GM19468 (cell line): ENCODE measurements at regions not wholly inside any gene's neighbourhood (a gene's known extent, or its start where the extent isn't known, plus 50 kb on each side); places are given as distances from the start of the nearest gene placed in this dataset.
"Not testable (repeated sequence)": the region's sequence is repeated elsewhere in the genome, so short reads cannot be mapped to it uniquely, and the experiment has no call there.

ENCODE experiments used
- ATAC-seq: cut with Tn5 transposase; IDR thresholded peaks from one replicate; pipeline ENCODE4 v1.9.1; 2021; ENCODE audit warnings: mild to moderate bottlenecking, moderate library complexity, moderate number of reproducible peaks; ENCODE audit not compliant: unreplicated experiment; ENCODE audit errors: extremely low read depth

DNA sequence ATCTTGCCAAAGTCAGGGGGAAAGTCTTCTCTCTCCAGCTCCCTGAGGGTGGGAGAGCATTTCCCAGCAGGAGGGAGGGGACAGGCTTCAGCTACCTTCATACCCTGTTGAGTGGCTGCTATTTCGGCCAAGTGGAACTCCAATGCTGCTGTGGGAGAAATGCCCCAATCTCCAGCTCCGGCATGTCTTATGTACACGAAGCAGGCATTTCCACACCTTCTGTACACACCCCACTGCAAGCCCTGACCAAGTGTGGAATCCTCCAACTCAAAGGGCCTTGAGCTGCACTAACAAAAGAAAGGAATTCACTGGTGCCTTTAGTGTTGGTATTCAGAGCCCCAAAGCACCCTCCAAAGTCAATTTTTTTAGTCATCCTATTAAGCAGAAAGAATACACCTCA, 313.6 kb upstream of the NT5E start:
- no peak for ATAC-seq

DNA sequence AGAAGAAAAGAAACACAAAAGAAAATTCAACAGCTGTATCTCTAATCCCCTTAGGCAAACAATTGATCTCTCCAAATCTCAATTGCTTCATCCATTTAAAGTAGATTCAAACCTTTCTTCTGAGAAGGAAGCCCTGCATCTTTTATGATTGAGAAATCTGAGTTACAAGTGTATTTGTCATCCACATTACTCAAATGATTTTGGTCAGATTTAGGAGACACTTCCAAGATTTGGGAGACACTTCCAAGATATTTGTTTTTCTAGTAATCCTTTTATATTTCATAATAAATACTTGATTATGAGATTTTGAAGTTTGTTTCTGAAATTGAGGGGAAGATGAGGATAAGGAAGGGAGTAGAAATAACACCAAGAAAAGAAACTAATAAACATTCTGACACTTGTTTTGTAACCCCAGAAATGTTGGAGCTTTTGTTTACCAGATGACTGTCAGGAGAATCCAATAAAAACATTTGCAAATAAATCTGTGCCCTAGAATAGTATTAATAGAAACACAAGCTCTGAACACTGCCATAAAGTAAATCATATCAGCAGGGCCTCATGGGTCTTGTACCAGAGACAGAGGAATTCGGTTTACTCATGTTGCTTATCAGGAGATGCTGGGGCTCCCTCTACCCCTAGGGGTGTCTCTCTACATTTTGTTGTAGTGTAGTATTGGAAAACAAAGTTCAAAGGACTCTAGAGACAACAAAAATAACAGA, 314.3 kb upstream of the NT5E start:
- ATAC-seq: no peak

DNA sequence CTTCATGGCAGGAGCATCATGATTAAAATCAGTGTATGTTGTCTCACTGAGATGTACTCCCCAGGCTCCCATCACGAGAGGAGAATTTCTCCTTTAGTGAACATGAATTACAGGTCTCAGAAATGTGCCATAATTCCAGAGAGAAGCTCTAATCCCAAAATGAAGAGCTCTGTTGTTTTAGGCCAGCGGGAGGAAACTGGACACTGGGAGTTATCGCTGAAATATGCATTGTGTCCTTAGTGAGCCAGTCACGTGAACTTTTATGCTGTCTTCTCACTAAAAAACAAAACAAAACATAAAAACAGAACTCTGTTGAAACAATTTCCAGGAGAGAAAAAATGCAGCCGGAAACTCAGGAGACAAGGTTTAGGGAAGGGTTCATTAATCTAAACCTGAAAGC, 315.7 kb upstream of the NT5E start:
- ATAC-seq: no peak

DNA sequence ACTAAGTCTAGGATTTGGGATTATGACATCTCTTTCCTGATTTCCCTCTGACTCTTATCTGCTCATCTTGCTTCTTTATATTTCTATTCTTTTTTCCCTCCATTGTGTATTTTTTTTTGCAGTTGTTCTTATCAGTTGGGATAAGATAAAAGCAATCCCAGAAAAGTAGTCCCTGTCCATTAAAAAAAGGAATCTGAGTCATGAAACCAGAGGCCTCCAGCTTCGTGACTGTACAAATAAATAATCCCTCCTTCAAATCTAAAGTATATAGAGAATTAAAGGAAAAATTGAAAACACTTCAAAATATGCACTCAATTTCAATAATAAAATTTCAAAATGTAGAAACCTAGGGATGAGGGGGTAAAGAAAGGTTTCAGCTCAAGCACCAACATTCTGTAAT, 317.8 kb upstream of the NT5E start:
- no peak for ATAC-seq

DNA sequence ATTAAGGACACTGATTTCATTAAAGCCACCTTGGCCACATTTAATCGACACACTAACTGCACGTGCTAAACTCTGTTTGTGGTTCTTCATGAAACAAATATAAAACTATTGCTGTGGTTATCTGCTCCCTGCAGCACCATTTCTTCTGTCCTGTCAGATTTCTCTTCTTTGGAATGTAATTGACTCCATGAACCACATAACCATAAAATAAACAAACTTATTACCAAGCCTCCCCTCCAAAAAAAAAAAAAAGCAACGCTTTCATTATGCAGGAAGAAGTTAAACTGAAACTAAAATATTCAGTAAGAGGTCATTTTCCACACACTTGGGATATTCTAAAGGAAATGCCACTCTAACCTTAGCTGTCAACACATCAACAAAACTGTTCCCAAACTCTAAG, 319.1 kb upstream of the NT5E start:
- ATAC-seq: no peak

DNA sequence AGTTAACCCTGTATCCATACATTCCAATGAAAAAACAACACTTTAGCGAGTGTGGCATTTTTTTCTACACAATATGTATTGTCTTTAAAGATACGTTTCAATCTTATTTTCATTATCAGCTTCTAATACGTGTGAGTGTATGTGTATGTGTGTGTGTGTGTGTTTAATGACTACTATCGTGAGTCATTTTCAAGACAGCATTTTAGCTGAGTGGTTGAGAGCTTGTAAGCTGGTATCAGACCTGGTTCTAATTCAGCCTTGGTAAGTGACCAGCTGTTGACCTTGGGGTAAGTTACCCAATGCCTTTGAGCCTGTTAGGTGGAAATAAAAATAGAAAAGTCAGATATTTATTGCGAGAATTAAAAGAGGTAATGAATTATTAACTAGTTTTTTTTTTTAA, 320.0 kb upstream of the NT5E start:
- no peak for ATAC-seq

DNA sequence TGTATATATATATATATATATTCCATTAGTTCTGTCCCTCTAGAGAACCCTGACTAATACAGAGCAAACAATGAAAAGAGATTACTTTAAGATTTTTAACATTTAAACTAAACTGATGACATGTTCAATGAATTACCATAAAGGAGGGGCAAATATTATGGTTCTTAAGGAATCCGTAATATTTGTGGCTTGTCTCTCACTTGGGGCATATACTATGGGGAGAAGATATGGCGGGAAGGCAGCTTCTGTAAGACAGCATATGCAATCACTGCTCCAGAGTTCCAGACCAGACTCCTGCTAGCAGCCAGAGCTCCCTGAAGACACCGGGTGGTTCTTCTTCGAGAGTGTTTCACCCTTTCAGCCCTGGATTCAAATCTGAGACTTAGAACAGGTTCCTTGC, 321.1 kb upstream of the NT5E start:
- ATAC-seq: no peak

DNA sequence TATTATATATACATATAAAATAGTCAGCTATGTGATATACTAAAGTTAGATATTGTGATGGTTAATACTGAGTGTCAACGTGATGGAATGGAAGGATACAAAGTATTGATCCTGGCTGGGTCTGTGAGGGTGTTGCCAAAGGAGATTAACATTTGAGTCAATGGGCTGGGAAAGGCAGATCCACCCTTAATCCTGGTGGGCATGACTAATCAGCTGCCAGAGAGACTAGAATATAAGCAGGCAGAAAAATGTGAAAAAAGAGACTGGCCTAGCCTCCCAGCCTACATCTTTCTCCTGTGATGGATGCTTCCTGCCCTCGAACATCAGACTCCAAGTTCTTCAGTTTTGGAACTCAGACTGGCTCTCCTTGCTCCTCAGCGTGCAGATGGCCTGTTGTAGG, 321.6 kb upstream of the NT5E start:
- not testable (repeated sequence) for ATAC-seq

DNA sequence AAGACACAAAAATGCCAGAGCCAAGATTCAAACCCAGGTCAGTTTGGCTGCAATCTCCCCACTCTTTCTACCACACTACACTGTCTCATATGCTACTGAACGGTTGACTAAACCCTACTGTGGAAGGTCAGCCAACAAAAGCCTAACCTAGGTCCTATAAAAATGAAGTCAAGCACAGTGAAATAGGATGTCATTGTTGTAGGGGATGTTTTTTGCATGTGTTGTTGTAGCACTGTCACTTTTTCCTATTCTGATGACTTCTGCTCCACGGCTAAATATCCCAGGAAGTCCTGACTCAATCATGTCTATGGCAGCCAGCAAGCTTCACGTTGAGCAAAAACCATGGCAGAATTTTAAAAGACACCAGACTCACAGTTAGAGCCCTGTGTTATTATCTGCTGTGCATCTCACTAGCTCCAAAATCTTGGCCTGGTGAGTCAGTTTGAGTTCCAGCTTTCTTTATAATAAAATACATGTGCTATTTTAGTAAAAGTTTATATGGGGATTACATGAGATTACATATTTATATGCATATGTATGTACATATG, 322.1 kb upstream of the NT5E start:
- no peak for ATAC-seq

DNA sequence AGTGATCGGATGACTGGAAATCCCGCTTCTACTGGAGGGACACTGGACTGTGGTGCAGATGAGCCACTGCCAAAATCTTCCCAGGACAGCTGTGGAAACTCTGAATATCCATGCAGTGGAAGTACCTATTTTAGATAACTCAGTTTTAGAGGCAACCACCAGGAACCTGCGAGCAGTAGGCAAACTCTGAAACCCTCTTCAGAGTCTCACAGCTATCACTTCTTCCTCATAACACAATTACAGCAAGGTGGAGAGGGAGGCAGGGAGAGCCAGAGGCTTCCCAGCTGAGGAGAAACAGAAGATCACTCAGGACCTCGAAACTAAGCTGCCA, 322.8 kb upstream of the NT5E start:
- ATAC-seq: no peak

DNA sequence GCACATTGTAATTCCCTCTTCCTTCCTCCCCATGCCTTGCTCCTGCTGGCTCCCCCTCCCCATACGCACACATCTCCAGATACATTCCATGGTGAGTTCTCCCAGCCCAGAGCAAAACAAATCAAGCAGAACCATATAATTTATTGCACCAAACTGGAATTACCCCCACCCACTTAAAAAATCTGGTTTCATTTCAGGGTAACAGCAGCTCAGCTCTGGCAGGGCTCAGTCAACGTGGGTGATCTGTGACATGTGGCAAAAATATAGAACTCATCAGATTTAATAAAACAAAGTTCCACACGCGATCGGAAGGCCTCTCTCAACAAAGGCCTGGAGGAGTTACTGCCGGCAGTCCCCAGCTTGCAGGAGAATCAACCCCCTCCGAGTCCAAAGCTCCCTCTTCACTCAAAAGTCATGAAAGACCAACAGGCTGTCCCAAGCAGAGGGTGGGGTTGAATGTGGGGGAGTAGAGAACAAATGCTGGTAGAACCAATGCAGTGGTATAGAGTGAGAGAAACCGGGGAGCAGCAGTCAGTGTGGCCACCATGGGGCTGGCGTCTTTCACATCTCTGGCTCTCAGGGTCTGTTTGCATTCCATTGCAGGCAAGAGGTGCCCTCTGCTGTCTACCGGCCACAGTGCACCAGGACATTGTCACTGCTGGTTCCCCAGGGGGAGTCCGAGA, 323.3 kb upstream of the NT5E start:
- no peak for ATAC-seq

DNA sequence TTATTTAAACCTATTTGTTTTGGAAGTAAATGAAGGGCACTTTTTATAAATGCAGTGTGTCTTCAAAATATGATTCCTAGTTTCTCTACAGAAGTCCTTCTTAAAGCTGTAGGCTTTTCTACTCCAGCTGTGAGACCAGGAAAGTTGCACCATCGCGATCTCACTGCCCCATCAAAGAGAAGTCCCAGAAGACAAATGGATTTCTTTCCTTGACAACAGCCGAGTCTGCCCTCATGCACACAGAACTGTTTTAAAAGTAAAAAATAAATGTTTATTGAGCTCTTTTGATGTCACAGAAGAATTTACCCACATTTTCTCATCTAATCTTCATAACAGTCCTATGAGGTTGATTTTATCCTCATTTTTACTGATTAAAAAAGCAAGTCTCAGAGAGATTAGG, 324.4 kb upstream of the NT5E start:
- no peak for ATAC-seq

DNA sequence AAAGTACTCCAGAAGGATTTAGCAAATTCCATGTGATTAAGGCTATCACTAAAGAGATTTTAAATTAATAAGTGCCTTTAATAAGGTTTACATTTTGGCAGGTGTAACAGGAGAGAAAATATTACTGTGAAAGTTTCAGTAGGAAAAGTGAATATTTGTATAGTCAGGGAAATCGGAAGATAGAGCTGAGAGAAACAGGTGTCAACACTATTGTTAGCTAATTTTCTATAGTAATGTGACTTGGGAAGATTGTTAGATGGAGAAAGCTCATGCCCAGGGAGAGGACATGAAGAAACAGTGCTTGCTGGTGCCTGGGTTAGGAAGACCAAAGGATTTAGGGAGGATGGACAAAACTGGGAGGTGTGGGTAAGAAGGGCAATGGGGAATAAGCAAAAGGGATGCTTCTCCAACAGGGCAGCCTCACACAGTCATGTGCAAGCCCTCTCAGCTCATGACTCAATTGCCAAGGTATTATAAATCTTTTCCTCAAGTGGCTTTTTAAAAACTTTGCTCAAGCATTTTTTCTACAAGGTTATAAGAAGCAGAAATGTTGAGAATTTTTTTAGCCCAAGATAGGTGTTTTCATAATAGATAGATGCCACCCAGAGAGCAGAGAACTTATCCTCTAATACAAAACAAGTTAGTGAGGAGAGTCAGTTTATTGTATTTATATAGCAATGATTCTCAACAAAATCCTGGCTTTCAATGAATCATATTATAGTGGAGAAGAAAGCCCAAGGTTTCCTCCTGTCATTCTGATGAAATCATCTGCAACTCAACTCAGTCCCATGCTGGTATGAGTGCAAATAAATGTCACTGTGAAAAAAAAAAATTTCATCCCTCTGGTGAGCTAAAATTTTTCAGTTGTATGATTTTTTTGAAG, 325.2 kb upstream of the NT5E start:
- ATAC-seq: no peak

DNA sequence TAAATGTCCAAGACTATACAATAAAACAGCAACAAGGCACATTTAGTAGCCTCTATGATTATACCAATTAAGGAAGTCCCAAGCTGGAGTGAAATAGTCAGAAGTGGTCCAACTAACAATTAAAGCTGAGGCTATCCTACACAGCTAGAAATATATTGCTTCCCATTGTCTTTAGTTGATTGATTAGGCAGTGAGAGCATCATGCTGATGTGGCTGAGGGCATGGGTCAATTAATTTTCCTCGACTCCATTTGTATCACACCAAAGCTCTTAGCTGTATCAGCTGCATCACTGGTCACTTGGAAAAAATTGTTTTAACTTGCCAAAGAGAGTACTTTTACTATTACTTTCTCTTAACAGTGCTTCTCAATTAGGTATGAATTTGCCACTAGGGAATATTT, 328.7 kb upstream of the NT5E start:
- ATAC-seq: no peak

DNA sequence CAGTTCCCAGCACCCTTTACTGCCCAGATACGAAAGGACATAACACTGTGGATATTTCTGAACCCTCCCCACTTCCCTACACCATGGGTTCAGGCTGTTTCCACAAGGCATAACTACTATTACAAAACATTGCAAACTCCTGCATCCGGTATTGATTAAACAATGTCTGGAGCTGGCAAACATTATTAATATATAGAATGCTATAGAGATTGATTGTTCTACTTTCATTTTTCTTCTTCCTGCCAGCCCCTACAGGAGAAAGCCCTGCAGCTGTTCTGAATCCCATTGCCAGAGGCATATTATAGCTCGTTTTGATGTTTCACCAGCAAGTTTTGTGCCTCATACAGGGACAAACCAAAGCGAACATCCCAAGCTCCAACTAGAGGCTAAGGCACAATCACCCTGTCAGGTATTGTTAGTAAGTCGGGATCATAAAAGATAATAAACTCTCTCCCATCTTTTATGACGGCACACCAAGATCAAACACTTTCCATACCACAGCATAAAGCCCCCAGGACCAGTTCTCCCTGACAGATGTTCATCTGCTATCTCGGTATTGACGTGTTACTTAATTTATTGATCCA, 331.1 kb upstream of the NT5E start:
- ATAC-seq: no peak

DNA sequence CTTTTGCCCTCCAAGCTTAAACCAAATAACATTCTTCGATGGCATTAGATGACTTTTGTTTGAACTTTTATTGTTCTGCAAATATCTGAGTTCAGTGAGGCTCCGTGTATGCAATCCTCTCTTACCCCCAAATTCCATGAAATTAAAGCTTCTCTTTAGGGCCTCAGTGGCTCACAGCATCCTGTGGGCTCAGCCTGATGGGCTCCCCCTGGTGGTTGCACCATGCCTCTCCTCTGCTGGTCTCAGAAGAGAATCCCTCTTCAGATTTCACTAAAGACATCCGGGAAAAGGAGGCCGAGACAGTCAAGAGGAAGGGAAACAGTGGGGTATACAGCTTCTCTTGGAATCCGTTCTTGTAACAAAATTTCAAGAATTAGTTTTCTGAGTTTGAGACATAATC, 331.6 kb upstream of the NT5E start:
- no peak for ATAC-seq

DNA sequence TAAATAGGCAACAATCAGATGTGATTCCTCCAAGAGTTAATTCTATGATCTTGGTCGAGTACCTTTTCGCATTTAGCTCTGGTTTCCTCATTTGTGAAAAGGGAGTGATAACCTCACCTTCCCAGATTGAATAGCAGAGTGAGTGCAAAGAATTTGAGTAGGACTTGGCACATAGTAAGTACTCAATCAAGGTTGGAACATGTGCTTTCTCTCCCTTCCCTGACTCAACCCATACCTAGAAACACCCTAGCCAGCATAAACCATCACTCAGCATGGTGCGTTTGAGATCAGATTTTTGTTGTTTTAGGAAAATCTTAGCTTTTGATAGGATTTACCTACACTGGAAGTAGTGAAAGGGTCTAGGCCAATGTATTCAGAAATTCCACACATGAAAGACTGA, 333.4 kb upstream of the NT5E start:
- no peak for ATAC-seq

DNA sequence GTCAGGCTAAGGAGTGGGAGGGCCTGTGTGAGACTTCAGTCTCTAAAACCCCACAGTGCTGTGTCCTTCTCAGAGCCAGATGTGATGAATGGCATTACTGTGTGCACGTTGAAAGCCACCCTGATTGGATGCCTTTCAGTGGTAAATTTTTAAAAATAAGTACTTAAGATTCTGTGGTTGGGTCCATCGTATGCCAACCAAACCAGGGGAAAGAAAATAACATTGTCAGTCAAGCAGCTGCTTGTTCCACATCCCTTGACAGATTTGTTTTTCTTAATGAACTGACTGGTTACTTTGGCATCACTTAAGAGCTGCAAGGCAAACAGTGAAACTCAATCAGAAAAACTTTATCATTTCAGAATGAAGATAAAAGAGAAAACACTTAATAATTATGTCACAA, 334.0 kb upstream of the NT5E start:
- ATAC-seq: no peak

DNA sequence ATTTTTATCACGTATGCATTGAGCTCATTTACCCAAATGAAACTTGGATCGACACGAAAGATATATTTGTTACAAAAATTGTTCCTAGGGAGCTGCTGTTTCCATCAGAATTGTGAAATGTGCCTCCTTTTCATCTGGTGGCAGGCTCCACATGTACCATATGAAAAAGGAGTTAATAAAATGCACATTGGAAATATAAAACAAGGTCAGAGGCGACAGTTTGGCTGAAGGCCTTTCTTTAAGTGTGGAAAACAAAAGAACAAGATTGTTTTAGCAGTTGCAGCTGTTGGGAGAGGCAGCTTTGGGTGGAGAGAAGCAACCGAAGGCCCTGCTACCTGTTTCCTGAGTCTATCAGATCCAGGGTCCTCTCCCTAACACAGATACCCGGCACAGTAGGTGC, 334.5 kb upstream of the NT5E start:
- ATAC-seq: no peak

DNA sequence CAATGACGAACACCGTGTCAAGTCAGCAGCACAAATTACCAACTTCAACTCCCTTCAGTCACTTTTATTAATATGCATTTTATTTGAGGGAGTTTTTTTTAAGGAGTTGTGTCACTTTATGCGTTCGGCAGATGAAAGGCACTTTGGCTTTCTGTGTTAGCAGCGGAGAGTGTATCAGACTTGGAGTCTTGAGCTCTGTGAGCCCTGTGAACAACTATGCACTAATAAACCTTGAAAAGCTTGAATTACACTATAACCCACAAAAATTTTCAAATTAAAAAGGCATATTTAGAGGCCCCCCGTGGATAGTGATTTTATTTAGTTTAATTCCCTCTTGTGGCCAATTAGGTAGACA, 335.3 kb upstream of the NT5E start:
- ATAC-seq: no peak
